ENCODE measurements at regions not wholly inside any gene's neighbourhood (a gene's known extent, or its start where the extent isn't known, plus 50 kb on each side); places are given as distances from the start of the nearest gene placed in this dataset.

DNA sequence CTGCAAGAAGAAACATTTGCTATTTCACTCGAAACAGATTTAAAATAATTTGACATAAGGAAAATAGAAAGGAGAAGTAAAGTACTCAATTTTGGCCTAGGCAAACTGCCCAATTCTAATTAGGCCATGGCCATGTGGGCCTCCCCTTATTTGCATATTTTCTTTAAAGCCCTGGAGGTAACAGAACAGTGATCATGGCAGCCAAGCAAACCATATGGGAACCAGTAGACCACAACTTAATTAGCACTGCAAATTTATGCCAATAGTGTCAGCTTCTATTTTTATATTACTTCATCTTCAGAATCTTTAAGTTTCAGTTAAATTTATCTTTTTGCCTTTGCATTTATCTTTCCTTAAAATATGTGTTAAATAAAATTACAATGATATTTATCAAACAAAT, 63.3 kb upstream of the THSD7A start:
- TF ChIP-seq GABPA (IDR thresholded peaks at IDR 0.05; ENCODE audit: low read depth) (no peak), POLR2AphosphoS5 (IDR thresholded peaks at IDR 0.05; ENCODE audit: low read depth) (no peak), SPI1 (IDR thresholded peaks at IDR 0.05; ENCODE audit: borderline replicate concordance, low read depth) (no peak)
- TF ChIP-seq, protein P1, sequence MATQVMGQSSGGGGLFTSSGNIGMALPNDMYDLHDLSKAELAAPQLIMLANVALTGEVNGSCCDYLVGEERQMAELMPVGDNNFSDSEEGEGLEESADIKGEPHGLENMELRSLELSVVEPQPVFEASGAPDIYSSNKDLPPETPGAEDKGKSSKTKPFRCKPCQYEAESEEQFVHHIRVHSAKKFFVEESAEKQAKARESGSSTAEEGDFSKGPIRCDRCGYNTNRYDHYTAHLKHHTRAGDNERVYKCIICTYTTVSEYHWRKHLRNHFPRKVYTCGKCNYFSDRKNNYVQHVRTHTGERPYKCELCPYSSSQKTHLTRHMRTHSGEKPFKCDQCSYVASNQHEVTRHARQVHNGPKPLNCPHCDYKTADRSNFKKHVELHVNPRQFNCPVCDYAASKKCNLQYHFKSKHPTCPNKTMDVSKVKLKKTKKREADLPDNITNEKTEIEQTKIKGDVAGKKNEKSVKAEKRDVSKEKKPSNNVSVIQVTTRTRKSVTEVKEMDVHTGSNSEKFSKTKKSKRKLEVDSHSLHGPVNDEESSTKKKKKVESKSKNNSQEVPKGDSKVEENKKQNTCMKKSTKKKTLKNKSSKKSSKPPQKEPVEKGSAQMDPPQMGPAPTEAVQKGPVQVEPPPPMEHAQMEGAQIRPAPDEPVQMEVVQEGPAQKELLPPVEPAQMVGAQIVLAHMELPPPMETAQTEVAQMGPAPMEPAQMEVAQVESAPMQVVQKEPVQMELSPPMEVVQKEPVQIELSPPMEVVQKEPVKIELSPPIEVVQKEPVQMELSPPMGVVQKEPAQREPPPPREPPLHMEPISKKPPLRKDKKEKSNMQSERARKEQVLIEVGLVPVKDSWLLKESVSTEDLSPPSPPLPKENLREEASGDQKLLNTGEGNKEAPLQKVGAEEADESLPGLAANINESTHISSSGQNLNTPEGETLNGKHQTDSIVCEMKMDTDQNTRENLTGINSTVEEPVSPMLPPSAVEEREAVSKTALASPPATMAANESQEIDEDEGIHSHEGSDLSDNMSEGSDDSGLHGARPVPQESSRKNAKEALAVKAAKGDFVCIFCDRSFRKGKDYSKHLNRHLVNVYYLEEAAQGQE (IDR thresholded peaks at IDR 0.05; ENCODE audit: insufficient replicate concordance, low read depth), result no peak
- TF ChIP-seq, protein P2, sequence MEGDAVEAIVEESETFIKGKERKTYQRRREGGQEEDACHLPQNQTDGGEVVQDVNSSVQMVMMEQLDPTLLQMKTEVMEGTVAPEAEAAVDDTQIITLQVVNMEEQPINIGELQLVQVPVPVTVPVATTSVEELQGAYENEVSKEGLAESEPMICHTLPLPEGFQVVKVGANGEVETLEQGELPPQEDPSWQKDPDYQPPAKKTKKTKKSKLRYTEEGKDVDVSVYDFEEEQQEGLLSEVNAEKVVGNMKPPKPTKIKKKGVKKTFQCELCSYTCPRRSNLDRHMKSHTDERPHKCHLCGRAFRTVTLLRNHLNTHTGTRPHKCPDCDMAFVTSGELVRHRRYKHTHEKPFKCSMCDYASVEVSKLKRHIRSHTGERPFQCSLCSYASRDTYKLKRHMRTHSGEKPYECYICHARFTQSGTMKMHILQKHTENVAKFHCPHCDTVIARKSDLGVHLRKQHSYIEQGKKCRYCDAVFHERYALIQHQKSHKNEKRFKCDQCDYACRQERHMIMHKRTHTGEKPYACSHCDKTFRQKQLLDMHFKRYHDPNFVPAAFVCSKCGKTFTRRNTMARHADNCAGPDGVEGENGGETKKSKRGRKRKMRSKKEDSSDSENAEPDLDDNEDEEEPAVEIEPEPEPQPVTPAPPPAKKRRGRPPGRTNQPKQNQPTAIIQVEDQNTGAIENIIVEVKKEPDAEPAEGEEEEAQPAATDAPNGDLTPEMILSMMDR (IDR thresholded peaks at IDR 0.05; ENCODE audit: insufficient read depth, low read length), result no peak
- Histone ChIP-seq H3K4me3 (replicated peaks; ENCODE audit: insufficient read depth, low read length) (no peak overlapping the region), H3K27ac (replicated peaks) (no peak overlapping the region), H3K27me3 (ENCODE audit: insufficient read depth, poor library complexity, severe bottlenecking) (no peaks in the 10 kb centered on the region)
- no peak for DNase-seq (ENCODE audit: low read depth in 1 of 2, low spot score in 1 of 2)

DNA sequence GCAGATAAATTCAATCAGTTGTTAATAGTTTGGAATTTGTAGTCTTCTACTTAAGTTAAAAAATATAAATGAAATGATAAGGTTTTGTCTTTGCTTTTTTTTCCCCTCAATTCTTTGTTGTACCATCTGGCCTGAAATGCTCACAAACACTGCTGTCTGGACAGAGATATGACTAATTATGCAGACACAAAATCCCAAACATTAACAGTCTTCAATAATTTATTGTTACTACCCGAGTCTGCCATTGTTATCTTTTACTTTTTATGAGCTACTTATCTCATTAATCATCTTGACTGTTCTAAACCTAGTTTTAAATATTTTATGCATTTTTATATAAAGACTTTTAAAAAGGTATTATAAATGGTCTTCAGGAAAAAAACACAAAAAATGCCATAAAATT, 64.7 kb upstream of the THSD7A start:
- Histone ChIP-seq H3K27ac (replicated peaks) (no peak overlapping the region), H3K27me3 (ENCODE audit: insufficient read depth, poor library complexity, severe bottlenecking) (no peaks in the 10 kb centered on the region), H3K4me3 (replicated peaks; ENCODE audit: insufficient read depth, low read length) (no peak overlapping the region)
- TF ChIP-seq GABPA (IDR thresholded peaks at IDR 0.05; ENCODE audit: low read depth) (no peak), SPI1 (IDR thresholded peaks at IDR 0.05; ENCODE audit: borderline replicate concordance, low read depth) (no peak), POLR2AphosphoS5 (IDR thresholded peaks at IDR 0.05; ENCODE audit: low read depth) (no peak)
- TF ChIP-seq, protein P1 (IDR thresholded peaks at IDR 0.05; ENCODE audit: insufficient replicate concordance, low read depth), result no peak
- TF ChIP-seq, protein P2 (IDR thresholded peaks at IDR 0.05; ENCODE audit: insufficient read depth, low read length), result no peak
- DNase-seq (ENCODE audit: low read depth in 1 of 2, low spot score in 1 of 2), result no peak

DNA sequence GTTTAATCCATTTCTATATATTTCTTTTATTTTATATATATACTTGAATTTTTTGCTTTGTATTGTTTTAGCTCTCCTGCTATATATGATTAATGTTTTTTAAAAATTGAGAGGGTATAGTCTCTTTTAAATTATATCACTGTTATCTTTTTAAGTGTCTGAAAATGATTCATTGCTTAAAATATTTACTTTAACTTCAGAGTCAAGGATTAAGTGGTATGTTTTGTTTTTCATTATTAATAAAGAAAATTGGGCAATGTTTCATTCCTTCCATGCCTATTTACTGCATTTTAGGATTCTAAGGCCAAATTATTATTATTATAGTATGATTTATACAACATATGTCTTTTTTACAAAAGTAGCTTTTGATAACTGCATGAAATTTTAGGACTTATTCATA, 67.2 kb upstream of the THSD7A start:
- H3K27me3 ChIP-seq (ENCODE audit: insufficient read depth, poor library complexity, severe bottlenecking), result no peaks in the 10 kb centered on the region

More for the DNA sequence above, 67.2 kb upstream of the THSD7A start:
- no peak overlapping the region for H3K4me3 ChIP-seq (replicated peaks; ENCODE audit: insufficient read depth, low read length)
- no peak overlapping the region for H3K27ac ChIP-seq (replicated peaks)
- DNase-seq (ENCODE audit: low read depth in 1 of 2, low spot score in 1 of 2), result no peak
- no peak for TF ChIP-seq POLR2AphosphoS5 (IDR thresholded peaks at IDR 0.05; ENCODE audit: low read depth)
- TF ChIP-seq SPI1 (IDR thresholded peaks at IDR 0.05; ENCODE audit: borderline replicate concordance, low read depth), result no peak
- TF ChIP-seq GABPA (IDR thresholded peaks at IDR 0.05; ENCODE audit: low read depth), result no peak
- TF ChIP-seq, protein P2 (IDR thresholded peaks at IDR 0.05; ENCODE audit: insufficient read depth, low read length), result no peak
- TF ChIP-seq, protein P1 (IDR thresholded peaks at IDR 0.05; ENCODE audit: insufficient replicate concordance, low read depth), result no peak
